ENCODE measurements at regions not wholly inside any gene's neighbourhood (a gene's known extent, or its start where the extent isn't known, plus 50 kb on each side); places are given as distances from the start of the nearest gene placed in this dataset.

- H3K27me3 ChIP-seq (ENCODE audit: control insufficient read depth, insufficient read depth, low read length), result no peaks in the 10 kb centered on the region
- no peaks in the 10 kb centered on the region for H3K36me3 ChIP-seq (ENCODE audit: control insufficient read depth, insufficient read depth, low read length)
- intact Hi-C loops (cut with micrococcal nuclease), result no loop called here
- no peak for DNase-seq
- Mint-ChIP-seq H3K27me3 (ENCODE audit: low read depth in 2 of 2) (no peaks in the 10 kb centered on the region), H3K27ac (no peak overlapping the region), H3K36me3 (no peaks in the 10 kb centered on the region), H3K4me1 (no peaks in the 10 kb centered on the region), H3K4me3 (no peak overlapping the region), H3K9me3 (no peaks in the 10 kb centered on the region)
- ATAC-seq, result no peak
- TF ChIP-seq CTCF (IDR thresholded peaks at IDR 0.05), result no peak
- H3K4me1 ChIP-seq (ENCODE audit: control insufficient read depth, insufficient read depth, low read length), result no peaks in the 10 kb centered on the region
- no peaks in the 10 kb centered on the region for H3K9me3 ChIP-seq (ENCODE audit: control insufficient read depth, insufficient read depth, low read length)
- H3K4me3 ChIP-seq (ENCODE audit: low read length), result no peak overlapping the region
- H3K27ac ChIP-seq (ENCODE audit: low read length), result no peak overlapping the region
Measured at GRCh38 chr4:35943606-35944005, 300.7 kb downstream of the ARAP2 start.

GRCh38 chr4:35948171-35948570, 296.1 kb downstream of the ARAP2 start:
- ATAC-seq, result no peak
- H3K9me3 ChIP-seq (ENCODE audit: control insufficient read depth, insufficient read depth, low read length), result peaks cover 4% of the 10 kb centered on the region
- no peak overlapping the region for H3K4me3 Mint-ChIP-seq
- no peaks in the 10 kb centered on the region for H3K4me1 ChIP-seq (ENCODE audit: control insufficient read depth, insufficient read depth, low read length)
- no peaks in the 10 kb centered on the region for H3K27me3 ChIP-seq (ENCODE audit: control insufficient read depth, insufficient read depth, low read length)
- no peaks in the 10 kb centered on the region for H3K4me1 Mint-ChIP-seq
- H3K27ac Mint-ChIP-seq, result no peak overlapping the region
- H3K27me3 Mint-ChIP-seq (ENCODE audit: low read depth in 2 of 2), result no peaks in the 10 kb centered on the region
- DNase-seq, result no peak
- no peaks in the 10 kb centered on the region for H3K36me3 Mint-ChIP-seq
- intact Hi-C loops (cut with micrococcal nuclease), result no loop called here
- WGBS (ENCODE audit: insufficient coverage), result 100% methylated on average over 1 of the region's 2 CpGs
- peaks cover 0 to 4% of the 10 kb centered on the region in 2 donors for H3K9me3 Mint-ChIP-seq
- TF ChIP-seq CTCF (IDR thresholded peaks at IDR 0.05), result no peak
- H3K4me3 ChIP-seq (ENCODE audit: low read length), result no peak overlapping the region
- H3K36me3 ChIP-seq (ENCODE audit: control insufficient read depth, insufficient read depth, low read length), result no peaks in the 10 kb centered on the region
- no peak overlapping the region for H3K27ac ChIP-seq (ENCODE audit: low read length)

- 100% methylated on average over 1 of the region's 1 CpG for WGBS (ENCODE audit: insufficient coverage)
- H3K36me3 Mint-ChIP-seq, result peaks cover 16% of the 10 kb centered on the region
- peaks cover 4% of the 10 kb centered on the region for H3K9me3 ChIP-seq (ENCODE audit: control insufficient read depth, insufficient read depth, low read length)
- no peak for DNase-seq
- H3K9me3 Mint-ChIP-seq, result peaks cover 10 to 16% of the 10 kb centered on the region in 2 donors
- no peak overlapping the region for H3K27ac ChIP-seq (ENCODE audit: low read length)
- no peaks in the 10 kb centered on the region for H3K27me3 Mint-ChIP-seq (ENCODE audit: low read depth in 2 of 2)
- no peaks in the 10 kb centered on the region for H3K27me3 ChIP-seq (ENCODE audit: control insufficient read depth, insufficient read depth, low read length)
- H3K27ac Mint-ChIP-seq, result no peak overlapping the region
- intact Hi-C loops (cut with micrococcal nuclease), result no loop called here
- H3K4me1 Mint-ChIP-seq, result no peaks in the 10 kb centered on the region
- no peak for TF ChIP-seq CTCF (IDR thresholded peaks at IDR 0.05)
- H3K36me3 ChIP-seq (ENCODE audit: control insufficient read depth, insufficient read depth, low read length), result no peaks in the 10 kb centered on the region
- H3K4me3 Mint-ChIP-seq, result no peak overlapping the region
- H3K4me3 ChIP-seq (ENCODE audit: low read length), result no peak overlapping the region
- no peaks in the 10 kb centered on the region for H3K4me1 ChIP-seq (ENCODE audit: control insufficient read depth, insufficient read depth, low read length)
- ATAC-seq, result no peak
Measured at GRCh38 chr4:35950442-35950841, 293.9 kb downstream of the ARAP2 start.

GRCh38 chr4:35952751-35953150, 291.6 kb downstream of the ARAP2 start:
- DNase-seq (no peak), ATAC-seq (no peak)
- H3K27me3 ChIP-seq (ENCODE audit: control insufficient read depth, insufficient read depth, low read length), result no peaks in the 10 kb centered on the region
- Mint-ChIP-seq H3K36me3 (peaks cover 32% of the 10 kb centered on the region), H3K9me3 (peaks cover 11 to 22% of the 10 kb centered on the region in 2 donors), H3K27ac (no peak overlapping the region), H3K4me1 (no peaks in the 10 kb centered on the region), H3K4me3 (no peak overlapping the region), H3K27me3 (ENCODE audit: low read depth in 2 of 2) (no peaks in the 10 kb centered on the region)
- 100% methylated on average over 2 of the region's 2 CpGs for WGBS (ENCODE audit: insufficient coverage)
- H3K9me3 ChIP-seq (ENCODE audit: control insufficient read depth, insufficient read depth, low read length), result peaks cover 6% of the 10 kb centered on the region
- no peak overlapping the region for H3K4me3 ChIP-seq (ENCODE audit: low read length)
- TF ChIP-seq CTCF (IDR thresholded peaks at IDR 0.05), result no peak
- no peak overlapping the region for H3K27ac ChIP-seq (ENCODE audit: low read length)
- no peaks in the 10 kb centered on the region for H3K4me1 ChIP-seq (ENCODE audit: control insufficient read depth, insufficient read depth, low read length)
- intact Hi-C loops (cut with micrococcal nuclease), result no loop called here
- no peaks in the 10 kb centered on the region for H3K36me3 ChIP-seq (ENCODE audit: control insufficient read depth, insufficient read depth, low read length)

Data from natural killer cell (primary cell).